AG20443 (cell line): ENCODE measurements at regions not wholly inside any gene's neighbourhood (a gene's known extent, or its start where the extent isn't known, plus 50 kb on each side); places are given as distances from the start of the nearest gene placed in this dataset.

Experiments used
- DNase-seq: peaks from one replicate; pipeline ENCODE4 v3.0.0; 2012; ENCODE audit warnings: low spot score, mixed read lengths

DNA sequence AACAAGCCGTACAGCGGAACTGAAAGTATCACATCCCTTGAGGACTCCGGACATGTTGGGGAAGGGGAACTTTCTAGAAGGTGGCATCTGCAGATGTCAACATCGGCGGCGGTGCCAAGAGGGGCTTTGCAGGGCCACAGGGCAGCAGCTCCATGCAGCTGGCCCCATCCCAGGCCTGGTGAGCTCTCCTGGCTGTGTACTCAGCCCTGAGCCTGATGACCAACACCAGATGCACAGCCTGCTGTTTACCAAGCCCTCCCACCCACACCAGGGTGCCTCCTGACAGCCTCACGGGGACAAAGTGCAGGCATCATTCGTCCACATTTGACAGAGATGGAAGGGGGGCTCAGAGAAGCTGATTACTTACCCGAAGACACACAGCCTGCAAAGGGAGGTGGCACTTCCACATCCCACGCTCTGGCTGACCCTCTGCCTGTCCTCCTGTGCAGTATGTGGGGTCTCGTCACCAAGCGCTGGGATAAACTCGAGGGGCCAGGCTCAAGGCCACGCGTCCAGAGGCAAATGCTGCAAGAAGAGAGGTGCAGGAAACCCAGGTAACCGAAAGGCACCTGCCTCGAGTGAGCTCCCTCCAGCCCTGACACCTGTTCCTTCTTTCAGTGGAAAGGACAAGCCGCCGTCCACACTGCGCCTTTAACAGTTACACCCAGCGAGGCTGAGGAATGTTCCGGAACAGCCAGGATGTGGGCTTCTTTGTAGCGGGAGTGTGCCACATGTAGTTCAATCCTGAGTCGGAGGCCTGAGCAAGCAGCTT lies 69.0 kb upstream of the ASAP2 start:
- no peak for DNase-seq

DNA sequence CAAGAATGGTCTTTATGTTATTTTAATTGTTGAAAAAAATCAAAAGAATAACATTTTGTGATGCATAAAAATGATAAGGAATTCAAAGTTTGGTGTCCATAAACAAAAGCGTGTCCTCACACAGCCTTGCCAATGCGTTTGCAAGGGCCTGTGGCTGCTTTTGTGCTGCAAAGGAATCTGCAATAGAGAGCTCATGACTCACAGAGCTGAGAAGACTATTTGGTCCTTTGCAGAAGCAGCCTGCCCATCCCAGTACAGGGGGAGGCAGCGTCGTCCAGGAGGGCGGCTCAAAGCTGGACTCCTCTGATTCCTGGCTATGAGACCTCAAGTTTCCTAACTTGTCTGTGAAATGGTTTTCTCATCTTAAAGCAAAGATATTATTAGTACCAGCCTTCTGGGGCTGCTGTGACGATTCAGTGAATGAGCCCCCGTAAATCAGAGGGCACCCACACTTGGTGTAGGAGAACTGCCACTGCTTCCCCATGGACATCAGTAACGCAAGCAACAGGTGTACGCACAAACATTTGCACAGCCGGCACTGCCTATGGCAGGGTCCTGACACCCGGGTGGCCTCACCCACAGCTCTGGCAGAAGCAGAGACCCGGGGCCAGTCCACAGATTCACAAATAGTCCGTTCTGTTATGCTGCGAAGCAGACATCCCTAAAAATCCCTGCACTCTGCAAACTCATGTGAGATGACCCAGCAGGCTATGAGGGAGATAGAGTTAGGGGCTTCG lies 70.6 kb upstream of the ASAP2 start:
- peak; percentile 45 for DNase-seq

DNA sequence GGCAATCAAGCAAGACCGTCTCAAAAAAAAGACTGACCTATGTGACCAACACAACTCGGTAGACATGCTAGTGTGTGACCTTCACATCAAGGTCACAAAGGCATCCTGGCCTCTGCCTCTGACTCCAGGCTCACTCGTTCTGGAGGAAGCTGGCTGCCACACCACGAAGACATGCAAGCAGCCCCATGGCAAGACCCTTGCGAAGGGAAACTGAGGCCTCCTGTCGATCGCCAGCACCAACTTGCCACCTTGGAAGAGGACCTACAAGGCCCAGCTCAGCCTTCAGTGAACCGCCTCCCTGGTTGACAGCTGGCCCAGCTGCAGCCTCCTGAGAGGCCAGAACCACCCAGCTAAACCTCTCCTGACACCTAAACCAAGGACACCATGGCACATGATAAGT lies 79.3 kb upstream of the ASAP2 start:
- no peak for DNase-seq

DNA sequence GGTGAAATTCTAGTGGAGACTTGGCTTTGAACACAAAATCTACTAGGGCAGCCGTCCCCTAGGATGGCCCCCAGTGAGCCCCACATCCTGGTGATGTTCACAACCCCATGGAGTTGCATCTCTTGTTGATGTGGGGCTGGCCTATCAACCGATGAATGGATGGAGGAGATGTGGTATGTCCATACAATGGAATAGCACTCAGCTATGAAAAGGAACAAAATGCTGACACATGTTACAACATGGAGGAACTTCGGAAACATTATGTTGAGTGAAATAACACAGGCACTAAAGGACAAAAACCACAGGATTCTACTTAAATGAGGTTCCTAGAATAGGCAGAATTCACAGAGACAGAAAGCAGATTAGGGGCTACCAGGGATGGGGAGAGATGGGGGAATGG lies 80.1 kb upstream of the ASAP2 start:
- no peak for DNase-seq

DNA sequence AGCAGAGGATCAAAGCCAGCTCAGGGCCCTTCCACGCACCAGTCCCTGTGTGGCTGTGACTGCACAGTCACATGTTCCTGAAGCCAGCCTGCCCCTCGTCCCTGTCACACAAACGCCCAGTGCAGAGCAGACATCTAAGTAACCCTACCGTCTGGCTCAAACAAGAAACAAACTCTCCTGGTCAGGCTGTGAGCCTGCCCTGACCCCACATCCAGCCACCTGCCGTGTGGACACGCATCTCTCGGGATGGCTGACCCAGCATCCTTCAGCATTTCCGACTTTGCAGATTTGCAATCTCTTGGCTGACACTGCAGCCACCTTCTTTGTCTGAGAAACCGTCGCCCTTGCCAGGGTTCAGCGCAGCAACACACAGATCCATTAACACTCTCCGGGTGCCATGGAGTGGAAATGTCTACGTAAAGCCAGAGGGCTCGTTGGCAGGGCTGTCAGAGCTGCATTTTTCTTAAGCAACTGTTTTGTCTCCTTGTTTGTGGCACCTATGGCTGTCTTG lies 82.3 kb upstream of the ASAP2 start:
- DNase-seq = no peak

DNA sequence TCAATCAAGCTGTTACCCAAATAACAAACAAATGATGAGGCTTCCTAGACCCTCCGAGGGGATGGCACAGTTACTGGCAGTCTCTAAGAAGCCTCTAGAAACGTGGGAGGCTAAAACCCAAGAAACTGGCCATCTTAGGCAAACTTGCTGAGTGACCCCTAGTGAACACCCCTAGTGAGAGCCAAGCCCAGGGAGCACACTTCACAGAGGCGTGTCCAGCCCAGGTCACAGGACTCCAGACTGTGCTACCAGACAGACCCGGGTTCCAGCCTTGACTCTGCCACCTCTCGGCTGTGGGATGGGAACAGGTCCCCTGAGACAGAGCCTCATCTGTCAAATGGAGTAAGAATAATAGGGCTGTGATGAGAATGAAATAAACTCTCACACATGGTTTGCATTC lies 83.5 kb upstream of the ASAP2 start:
- no peak for DNase-seq

DNA sequence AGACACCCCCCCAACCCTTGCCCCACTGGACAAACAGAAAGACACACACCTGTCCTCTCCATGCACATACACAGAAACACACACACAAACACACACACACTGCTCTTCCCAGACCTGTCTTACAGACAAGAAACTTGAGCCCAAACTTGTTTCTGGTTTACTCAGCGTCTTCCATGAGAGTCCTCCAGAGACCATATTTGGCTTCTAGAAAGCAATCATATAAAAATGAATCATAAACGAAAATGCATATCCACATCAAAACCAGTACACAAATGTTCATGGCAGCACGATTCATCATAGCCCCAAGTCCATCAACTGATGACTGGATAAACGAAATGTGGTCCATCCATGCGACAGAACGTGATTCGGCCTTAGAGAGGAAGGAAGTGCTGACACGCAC lies 84.2 kb upstream of the ASAP2 start:
- DNase-seq = no peak

DNA sequence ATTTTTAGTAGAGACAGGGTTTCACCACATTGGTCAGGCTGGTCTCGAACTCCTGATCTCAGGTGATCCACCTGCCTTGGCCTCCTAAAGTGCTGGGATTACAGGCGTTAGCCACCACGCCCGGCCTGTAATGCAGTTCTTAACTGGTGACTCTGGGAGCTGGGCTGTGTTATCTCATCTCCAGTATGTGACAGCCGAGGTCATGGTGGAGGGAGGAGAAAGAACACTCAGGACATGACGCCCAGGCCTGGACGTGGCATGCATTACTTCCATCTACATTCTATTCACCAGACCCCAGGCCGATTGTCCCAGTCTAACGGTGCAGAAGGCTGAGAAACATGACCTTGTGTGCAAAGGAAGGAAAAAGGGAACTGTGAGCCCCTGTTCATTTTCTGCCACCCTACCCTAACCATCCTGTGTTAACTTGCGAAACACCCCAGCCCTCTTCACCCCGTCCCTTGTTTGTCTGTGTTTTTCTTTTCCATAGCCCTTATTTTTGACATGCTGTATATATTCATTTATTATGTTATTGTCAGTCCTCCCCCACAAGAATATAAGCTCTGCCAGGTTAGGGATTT lies 88.1 kb upstream of the ASAP2 start:
- DNase-seq = no peak

DNA sequence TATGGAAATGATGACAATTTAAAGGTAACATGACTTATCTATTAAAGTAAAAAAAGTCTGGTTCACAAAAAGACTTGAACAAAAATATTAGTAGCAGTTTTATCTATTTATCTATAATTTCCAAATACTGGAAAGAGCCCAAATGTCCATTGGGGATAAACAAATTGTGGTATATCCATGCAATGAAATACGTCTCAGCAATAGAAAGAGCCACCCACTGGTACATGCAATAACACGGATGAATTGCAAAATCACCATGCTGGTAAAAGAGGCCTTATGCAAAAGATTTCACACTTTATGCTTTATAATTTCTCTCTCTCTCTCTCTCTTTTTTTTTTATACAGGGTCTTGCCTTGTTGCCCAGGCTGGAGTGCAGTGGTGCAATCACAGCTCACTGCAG lies 91.4 kb upstream of the ASAP2 start:
- DNase-seq = no peak

DNA sequence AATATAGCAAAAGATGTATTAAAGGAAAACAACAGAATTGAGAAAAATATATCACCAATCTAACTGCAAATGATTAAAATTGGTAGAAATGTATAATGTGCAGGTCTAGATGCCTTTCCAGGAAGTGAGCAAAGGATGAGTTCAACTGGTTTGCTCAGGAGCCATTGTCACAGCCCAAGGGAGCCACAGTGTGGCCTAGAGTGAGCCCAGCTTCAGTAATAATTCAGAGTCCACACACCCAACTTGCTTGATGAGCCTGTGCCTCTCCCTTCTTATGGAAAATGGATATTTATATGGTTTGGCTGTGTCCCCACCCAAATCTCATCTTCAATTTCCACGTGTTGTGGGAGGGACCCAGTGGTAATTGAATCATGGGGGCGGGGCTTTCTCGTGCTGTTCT lies 92.2 kb upstream of the ASAP2 start:
- DNase-seq = no peak

DNA sequence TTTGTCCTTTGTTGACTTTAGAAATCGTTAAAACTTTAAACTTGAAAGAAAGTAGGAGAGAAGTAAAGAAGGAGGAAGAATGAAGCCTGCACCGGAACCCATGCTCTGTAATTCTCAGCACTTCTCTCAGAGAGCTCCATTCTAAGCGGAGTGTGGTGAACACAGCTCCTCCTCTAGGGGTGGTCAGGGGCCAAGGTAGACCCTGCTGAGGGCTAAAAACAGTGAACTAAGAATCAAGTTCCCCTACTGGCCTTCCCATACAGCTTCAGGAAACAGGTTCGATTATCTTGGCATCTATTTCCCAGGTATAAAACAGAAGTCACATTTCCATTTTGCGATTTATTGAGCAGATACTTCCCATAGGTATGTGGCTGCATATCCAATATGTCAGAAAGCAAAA lies 92.7 kb upstream of the ASAP2 start:
- DNase-seq = no peak

DNA sequence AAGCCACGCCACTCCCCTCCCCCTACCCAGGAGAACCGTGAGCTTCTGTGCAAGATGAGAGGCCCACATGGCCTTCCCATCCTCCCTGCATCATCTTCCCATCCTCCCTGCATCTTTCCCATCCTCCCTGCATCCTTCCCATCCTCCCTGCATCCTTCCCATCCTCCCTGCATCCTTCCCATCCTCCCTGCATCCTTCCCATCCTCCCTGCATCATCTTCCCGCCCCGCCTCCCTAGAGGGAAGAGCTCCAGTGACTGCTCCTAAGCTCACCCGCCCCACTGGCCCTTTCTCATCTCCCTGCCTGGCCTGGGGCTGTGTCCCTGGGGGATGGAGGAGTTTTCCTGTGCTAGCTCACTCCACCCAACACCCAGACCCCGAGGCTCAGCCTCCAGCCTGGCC lies 93.3 kb upstream of the ASAP2 start:
- no peak for DNase-seq

DNA sequence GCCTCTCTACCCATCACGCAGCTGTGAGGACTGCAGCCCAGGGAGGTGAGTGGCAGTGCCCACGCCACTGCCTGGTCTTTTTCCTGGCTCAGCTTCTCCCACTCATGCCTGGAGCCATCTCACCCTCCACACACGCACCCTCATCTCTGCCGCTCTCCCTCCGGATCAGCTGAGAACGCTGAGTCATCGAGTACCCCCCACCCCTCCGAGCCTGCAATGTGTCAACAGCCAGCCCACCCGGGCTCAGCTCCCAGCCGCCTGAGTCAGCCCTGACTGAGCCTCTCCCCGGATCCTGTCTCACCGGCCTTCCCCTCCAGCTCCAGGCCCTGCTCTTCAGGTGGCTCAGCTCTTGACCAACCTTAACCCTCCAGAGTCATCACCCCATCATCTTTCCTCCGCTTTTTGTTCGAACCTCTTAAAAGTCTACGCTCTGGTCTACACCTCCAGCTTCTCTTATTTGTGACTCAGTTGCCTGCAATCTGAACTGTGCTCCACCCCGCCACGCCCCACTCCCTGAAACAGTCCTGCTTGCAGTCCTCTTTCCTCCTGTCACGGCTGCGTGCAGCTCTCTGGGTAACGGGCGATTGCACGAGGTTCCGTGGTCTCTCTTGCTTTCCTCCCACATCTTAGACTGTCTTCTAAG lies 94.4 kb upstream of the ASAP2 start:
- peak; percentile 91 for DNase-seq

DNA sequence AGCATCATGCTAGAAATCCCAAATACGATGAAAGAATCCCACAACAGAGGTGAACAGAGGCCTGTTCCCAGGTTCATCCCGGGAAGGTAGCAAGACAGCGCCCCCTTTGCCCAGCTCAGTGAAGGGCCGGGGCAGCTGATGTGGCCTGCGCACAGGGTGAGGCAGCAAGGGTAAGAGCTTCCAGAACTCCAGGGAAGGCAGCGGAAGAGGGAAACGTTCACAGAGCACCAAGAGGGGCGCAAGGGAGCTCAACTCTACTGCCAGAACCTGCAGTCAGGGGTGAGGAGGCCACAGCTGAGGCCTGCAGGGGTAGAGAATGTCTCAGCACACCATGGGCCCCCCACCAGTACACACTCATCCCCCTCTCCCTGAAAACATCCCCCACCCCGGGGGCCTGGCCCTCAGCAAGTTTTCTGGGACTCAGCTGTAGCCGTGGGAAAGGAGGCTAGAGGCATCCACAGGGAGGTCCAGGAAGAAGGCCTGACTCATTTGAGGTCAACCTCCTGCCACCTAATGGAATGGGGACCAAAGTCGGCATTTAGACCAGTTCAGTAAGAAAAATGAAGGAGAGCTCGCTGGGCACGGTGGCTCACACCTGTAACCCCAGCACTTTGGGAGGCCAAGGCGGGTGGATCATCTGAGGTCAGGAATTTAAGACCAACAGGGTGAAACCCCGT lies 95.6 kb upstream of the ASAP2 start:
- no peak for DNase-seq

DNA sequence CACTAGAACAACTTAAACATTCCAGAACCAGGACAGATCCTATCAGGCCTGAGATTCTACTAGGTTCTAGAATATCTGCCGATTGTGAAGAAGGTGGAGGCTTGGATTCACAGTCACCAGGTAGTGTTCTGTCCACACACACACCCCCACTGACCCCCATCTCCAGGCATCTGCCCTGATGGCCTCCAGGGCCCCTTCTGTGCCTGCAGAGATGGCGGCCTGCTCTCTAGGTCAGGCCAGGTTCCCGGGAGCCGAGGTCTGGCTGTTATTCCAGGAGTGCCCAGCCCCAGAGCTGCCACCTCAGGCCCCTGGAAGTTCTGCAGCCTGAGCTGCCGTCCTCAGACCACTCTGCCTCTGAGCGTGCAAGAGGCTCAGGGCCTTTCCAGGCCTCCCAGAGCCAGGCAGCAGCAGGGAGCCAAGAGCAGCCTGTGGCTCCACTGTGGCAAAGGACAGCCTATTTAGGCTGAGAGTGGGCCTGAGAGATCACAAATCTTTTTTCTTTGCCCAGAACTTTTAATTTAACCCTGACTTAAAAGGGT lies 96.2 kb upstream of the ASAP2 start:
- DNase-seq = no peak

DNA sequence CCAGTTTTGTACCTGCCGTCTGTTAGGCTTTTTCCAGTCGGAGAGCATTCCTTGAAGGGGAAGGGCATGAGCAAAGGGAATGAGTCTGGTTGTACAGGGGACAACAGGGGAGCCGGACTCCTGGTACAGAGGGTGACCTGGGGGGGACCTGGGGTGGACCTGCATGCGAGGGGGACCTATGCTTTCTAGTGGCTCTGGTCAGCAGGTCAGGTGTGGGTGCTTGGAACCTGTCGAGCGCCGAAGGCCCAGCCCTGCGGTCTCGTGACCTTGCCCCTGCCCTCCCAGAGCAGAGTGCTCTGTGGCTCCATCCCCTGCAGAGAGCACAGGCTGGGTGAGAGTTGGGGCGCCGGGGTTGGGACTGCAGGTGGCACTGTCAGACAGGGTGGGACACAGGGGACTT lies 96.7 kb upstream of the ASAP2 start:
- no peak for DNase-seq

DNA sequence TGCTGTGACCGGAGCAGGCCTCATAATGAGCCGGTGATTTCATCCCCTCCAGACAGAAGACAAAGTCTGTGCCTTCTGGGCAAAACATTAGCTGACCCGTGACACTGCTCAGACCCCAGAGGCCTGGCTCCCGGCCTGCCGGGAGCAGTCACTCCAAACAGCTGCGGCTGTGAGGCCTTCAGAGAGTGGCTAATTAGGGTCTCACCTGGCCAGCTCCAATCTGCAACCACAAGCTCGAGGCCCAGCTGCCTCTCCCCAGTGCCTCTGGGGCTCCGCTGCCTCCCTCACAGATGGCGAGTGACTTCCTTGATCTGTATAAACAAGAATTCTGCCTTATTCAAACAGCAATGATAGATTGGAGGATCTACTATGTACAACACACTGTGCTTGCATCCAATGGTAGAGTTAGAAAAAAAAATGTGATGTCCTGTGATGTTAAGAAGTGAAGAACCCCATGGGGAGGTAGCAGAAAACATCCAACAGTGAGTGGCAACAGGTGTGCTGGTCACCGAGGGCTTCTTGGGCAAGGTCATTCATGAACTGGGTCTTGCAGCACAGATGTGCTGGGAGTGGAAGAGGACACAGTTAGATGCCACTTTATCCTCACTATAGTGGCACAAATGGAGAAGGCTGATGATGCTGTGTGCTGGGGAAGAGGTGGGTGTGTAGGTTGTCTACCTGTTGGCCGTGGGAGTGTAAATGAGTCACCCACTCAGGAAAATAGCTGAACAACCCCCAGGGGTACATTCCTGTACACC lies 98.2 kb upstream of the ASAP2 start:
- DNase-seq = no peak

DNA sequence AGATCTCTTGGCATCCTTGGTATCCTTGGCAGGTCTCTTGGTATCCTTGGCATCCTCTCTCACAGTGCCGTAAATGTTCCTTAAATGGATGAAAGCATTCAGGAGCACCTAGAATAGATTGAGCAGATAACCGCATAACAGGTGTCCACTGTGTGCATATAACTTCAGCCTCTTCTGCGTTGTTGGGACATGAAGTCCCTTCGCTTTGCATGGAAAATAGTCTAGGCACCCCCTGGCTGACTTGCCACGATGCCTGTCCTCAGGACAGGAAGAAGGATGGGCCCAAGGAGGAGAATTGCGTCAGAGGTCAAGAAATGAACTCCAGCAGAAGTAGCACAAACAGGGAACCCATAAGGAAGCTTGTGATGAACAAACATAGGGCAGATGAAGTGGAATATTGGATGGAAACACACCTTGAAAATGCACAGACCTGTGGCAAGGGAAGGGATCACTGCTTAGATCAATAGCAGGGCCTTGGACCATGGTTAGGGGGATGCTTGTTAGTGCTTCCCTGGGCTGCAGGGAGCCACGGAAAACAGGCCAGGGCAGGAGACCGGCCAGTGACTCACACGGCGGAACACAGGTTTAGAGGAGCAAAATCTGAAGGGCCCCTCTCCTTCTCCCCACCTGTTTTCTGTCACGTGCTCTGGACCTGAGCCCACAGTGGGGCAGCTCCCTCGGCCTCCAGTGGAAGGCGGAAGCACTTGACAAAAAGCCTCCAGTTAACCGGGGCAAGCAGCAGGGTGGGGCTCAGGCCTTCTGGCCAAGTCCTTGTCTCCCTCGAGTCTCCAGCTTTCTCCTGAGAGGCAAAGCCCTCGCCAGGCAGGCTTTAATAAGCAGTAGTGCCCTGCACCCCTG lies 99.2 kb upstream of the ASAP2 start:
- DNase-seq = no peak

DNA sequence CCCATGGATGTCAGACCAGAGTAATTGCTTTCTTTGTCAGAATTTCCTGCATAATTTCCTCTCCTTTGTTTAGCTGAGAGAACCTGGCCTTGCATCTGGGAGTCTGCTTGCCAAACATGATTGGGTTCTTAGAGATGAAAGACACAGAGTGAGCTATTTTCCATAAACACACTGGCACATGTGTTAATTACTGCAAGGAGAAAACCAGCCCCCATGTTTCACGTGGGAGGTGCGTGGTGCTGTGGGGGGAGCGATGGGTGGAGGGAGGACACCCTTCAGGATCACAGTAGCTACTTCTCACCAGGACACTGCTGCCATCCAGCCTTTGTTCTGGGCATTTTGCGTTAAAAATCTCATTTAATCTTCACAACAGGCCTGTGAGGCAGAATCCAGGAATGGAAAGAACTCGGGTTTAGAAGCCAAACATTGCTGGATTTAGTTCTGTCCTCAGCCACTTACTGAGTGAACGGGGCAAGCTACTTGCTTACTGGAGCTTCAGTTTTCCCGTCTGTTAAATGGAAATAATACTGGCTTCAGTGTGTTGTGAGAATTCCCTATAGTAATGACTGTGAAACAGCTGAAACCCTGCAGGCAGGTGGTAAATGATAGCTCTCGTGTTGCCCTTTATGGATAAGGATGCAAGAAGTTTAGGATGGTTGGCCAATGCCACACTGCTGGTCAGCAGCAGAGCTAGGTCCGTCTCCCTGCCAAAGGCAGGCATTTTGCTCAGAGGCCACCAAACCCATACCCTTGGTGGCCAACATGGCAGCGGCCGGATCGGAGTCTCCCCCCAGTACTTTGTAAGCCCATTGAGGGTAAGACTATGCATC lies 100.1 kb upstream of the ASAP2 start:
- DNase-seq = no peak
